ENCODE measurements at regions not wholly inside any gene's neighbourhood (a gene's known extent, or its start where the extent isn't known, plus 50 kb on each side); places are given as distances from the start of the nearest gene placed in this dataset.
"Not testable (repeated sequence)": the region's sequence is repeated elsewhere in the genome, so short reads cannot be mapped to it uniquely, and the experiment has no call there.

DNA sequence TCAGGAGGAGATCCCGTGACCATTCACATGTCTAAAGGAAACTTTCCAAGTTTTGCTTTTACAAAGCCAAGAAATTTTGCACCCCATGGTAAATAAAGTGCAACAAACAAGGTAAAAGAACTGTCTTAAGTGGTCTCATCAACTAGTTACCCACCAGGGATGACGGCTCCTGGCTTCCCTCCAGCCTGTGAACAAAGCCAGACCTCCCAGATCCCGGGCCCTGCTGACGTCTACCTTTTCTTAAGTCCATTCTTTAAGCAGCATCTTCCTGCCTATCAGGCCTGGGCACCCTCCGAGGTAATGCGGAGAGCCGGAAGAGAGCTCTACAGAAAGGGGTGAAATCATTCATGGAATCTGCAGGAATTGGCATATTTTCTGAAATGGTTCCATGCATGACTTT, 58.0 kb upstream of the DAAM1 start:
- no peak for FAIRE-seq

GRCh38 chr14:59131938-59132795, 56.3 kb upstream of the DAAM1 start:
- no peak for FAIRE-seq

DNA sequence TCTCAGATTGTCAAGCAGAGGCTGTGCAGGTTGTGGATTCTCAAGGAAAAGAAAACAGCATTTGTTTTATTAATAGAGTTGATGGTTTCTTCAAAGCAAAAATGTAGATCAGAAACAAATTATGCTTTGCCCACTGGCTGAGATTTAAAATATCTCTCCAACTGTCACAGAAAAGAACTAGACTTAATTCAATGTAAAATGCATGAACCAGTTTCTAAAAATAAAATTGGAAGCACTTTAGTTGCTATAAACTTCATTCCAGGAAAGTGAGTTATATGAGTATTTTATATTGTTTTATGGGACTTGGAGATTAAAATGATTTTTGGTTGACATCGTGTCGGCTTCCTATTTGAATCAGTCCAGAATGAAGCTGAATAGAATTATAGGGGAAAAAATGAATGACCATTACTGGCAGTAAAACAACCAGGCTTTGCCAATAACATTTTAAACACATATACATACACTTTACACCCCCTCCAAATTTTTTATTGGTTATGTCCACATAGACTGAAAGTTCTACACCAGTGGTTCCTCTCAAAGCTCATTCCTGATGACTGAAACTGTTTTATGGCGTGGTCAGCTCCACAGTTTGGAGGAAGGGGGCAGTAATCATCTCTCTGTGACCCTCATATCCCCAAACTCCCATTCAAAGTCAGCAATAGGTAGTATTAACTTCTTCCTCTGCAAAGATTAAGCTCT, 55.5 kb upstream of the DAAM1 start:
- no peak for FAIRE-seq

GRCh38 chr14:59133709-59134108, 54.8 kb upstream of the DAAM1 start:
- no peak for FAIRE-seq

GRCh38 chr14:59134307-59134706, 54.2 kb upstream of the DAAM1 start:
- FAIRE-seq: no peak

- FAIRE-seq: no peak
Observed at GRCh38 chr14:59137256-59137655, 51.2 kb upstream of the DAAM1 start.

GRCh38 chr14:59138576-59138975, 49.9 kb upstream of the DAAM1 start:
- not testable (repeated sequence) for FAIRE-seq
